GM13976 (cell line): ENCODE measurements at regions not wholly inside any gene's neighbourhood (a gene's known extent, or its start where the extent isn't known, plus 50 kb on each side); places are given as distances from the start of the nearest gene placed in this dataset.

Experiments used
- DNase-seq: peaks from one replicate; pipeline ENCODE4 v3.0.0; 2012; ENCODE audit warnings: low spot score
- CTCF ChIP-seq: IDR thresholded peaks from 2 replicates; pipeline ENCODE4 v1.5.1; 2012; ENCODE audit warnings: borderline replicate concordance, mild to moderate bottlenecking; ENCODE audit not compliant: insufficient read depth; ENCODE audit errors: extremely low read depth, missing control alignments, control extremely low read depth
- in situ Hi-C: fragments of 300-500 bp; cut with MboI; formaldehyde crosslinking; loops from one replicate; pipeline ENCODE4 v1.12.0; 2022; ENCODE audit warnings: low sequenced_read_pairs, mixed read lengths, inconsistent platforms; ENCODE audit not compliant: unreplicated experiment

GRCh38 chr2:60000686-60001085, 552.8 kb downstream of the BCL11A start:
- DNase-seq: no peak
- in situ Hi-C loops: no loop called here
- TF ChIP-seq CTCF: no peak

- no peak for DNase-seq
- no peak for TF ChIP-seq CTCF
- in situ Hi-C loops: no loop called here
Measured at GRCh38 chr2:59998324-59998723, 555.1 kb downstream of the BCL11A start.

GRCh38 chr2:59997371-59997770, 556.1 kb downstream of the BCL11A start:
- TF ChIP-seq CTCF: no peak
- in situ Hi-C loops: no loop called here
- DNase-seq: no peak

GRCh38 chr2:59996855-59997254, 556.6 kb downstream of the BCL11A start:
- in situ Hi-C loops: no loop called here
- no peak for TF ChIP-seq CTCF
- DNase-seq: no peak

- TF ChIP-seq CTCF: no peak
- in situ Hi-C loops: no loop called here
- no peak for DNase-seq
Measured at GRCh38 chr2:59993726-59994125, 559.7 kb downstream of the BCL11A start.

- in situ Hi-C loops: no loop called here
- TF ChIP-seq CTCF: no peak
- DNase-seq: no peak
Measured at GRCh38 chr2:59988341-59988740, 565.1 kb downstream of the BCL11A start.

GRCh38 chr2:59986511-59986910, 566.9 kb downstream of the BCL11A start:
- DNase-seq: no peak
- in situ Hi-C loops: no loop called here
- no peak for TF ChIP-seq CTCF
